ENCODE measurements at regions not wholly inside any gene's neighbourhood (a gene's known extent, or its start where the extent isn't known, plus 50 kb on each side); places are given as distances from the start of the nearest gene placed in this dataset.

DNA sequence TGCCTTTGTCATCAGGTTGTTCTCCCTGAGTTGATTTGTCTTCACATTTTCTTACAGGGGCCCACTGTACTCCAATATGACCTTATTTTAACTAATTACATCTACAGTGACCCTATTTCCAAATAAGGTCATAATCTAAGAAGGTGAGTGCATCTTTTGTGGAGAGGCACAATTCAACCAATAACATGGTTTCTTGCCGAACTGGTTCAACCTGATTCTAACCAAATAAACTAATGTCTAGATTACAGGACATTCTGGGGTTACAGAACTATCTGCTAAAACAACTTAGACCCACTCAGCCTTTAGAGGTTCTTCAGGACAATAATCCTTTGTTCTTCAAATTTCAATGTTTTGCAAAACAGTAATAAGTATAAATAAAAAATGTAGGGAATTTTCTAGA, 496.5 kb upstream of the SOX11 start:
- TF ChIP-seq RFX5 (IDR thresholded peaks at IDR 0.05), result no peak
- TF ChIP-seq, protein P1, sequence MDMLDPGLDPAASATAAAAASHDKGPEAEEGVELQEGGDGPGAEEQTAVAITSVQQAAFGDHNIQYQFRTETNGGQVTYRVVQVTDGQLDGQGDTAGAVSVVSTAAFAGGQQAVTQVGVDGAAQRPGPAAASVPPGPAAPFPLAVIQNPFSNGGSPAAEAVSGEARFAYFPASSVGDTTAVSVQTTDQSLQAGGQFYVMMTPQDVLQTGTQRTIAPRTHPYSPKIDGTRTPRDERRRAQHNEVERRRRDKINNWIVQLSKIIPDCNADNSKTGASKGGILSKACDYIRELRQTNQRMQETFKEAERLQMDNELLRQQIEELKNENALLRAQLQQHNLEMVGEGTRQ (IDR thresholded peaks at IDR 0.05), result no peak
- TF ChIP-seq, protein P2, sequence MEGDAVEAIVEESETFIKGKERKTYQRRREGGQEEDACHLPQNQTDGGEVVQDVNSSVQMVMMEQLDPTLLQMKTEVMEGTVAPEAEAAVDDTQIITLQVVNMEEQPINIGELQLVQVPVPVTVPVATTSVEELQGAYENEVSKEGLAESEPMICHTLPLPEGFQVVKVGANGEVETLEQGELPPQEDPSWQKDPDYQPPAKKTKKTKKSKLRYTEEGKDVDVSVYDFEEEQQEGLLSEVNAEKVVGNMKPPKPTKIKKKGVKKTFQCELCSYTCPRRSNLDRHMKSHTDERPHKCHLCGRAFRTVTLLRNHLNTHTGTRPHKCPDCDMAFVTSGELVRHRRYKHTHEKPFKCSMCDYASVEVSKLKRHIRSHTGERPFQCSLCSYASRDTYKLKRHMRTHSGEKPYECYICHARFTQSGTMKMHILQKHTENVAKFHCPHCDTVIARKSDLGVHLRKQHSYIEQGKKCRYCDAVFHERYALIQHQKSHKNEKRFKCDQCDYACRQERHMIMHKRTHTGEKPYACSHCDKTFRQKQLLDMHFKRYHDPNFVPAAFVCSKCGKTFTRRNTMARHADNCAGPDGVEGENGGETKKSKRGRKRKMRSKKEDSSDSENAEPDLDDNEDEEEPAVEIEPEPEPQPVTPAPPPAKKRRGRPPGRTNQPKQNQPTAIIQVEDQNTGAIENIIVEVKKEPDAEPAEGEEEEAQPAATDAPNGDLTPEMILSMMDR (IDR thresholded peaks at IDR 0.05), result no peak
